ENCODE measurements at regions not wholly inside any gene's neighbourhood (a gene's known extent, or its start where the extent isn't known, plus 50 kb on each side); places are given as distances from the start of the nearest gene placed in this dataset.

GRCh38 chr10:90403211-90404000, 454.4 kb downstream of the HTR7 start:
- no peak for DNase-seq (ENCODE audit: low read depth)

GRCh38 chr10:90407131-90407530, 450.7 kb downstream of the HTR7 start:
- DNase-seq (ENCODE audit: low read depth): peak; percentile 83

- no peak for DNase-seq (ENCODE audit: low read depth)
Measured at GRCh38 chr10:90407851-90408250, 450.0 kb downstream of the HTR7 start.

GRCh38 chr10:90412582-90412981, 445.3 kb downstream of the HTR7 start:
- no peak for DNase-seq (ENCODE audit: low read depth)

- DNase-seq (ENCODE audit: low read depth): peak; percentile 66
Measured at GRCh38 chr10:90413196-90413595, 444.6 kb downstream of the HTR7 start.

GRCh38 chr10:90414926-90415325, 442.9 kb downstream of the HTR7 start:
- no peak for DNase-seq (ENCODE audit: low read depth)

GRCh38 chr10:90417029-90417428, 440.8 kb downstream of the HTR7 start:
- DNase-seq (ENCODE audit: low read depth): peak; percentile 96

GRCh38 chr10:90417476-90418210, 440.2 kb downstream of the HTR7 start:
- DNase-seq (ENCODE audit: low read depth): peak; percentile 40

- DNase-seq (ENCODE audit: low read depth): peak; percentile 97
Measured at GRCh38 chr10:90418869-90419652, 438.8 kb downstream of the HTR7 start.

GRCh38 chr10:90420637-90421318, 437.1 kb downstream of the HTR7 start:
- no peak for DNase-seq (ENCODE audit: low read depth)

GRCh38 chr10:90421874-90422273, 436.0 kb downstream of the HTR7 start:
- DNase-seq (ENCODE audit: low read depth): no peak

GRCh38 chr10:90424730-90425129, 433.1 kb downstream of the HTR7 start:
- DNase-seq (ENCODE audit: low read depth): peak; percentile 77

GRCh38 chr10:90430186-90430585, 427.7 kb downstream of the HTR7 start:
- no peak for DNase-seq (ENCODE audit: low read depth)

GRCh38 chr10:90432866-90433265, 425.0 kb downstream of the HTR7 start:
- DNase-seq (ENCODE audit: low read depth): no peak

GRCh38 chr10:90435296-90435695, 422.5 kb downstream of the HTR7 start:
- DNase-seq (ENCODE audit: low read depth): peak; percentile 47

GRCh38 chr10:90437452-90437851, 420.4 kb downstream of the HTR7 start:
- peak; percentile 24 for DNase-seq (ENCODE audit: low read depth)

- DNase-seq (ENCODE audit: low read depth): no peak
Measured at GRCh38 chr10:90440870-90441269, 417.0 kb downstream of the HTR7 start.

GRCh38 chr10:90443342-90443741, 414.5 kb downstream of the HTR7 start:
- no peak for DNase-seq (ENCODE audit: low read depth)

- no peak for DNase-seq (ENCODE audit: low read depth)
Measured at GRCh38 chr10:90447831-90448230, 410.0 kb downstream of the HTR7 start.

GRCh38 chr10:90450797-90451196, 407.0 kb downstream of the HTR7 start:
- DNase-seq (ENCODE audit: low read depth): no peak

GRCh38 chr10:90451283-90451682, 406.6 kb downstream of the HTR7 start:
- DNase-seq (ENCODE audit: low read depth): peak; percentile 82

GRCh38 chr10:90458054-90458453, 399.8 kb downstream of the HTR7 start:
- no peak for DNase-seq (ENCODE audit: low read depth)

Measured in iris pigment epithelial cell (primary cell).